K562 (cell line): ENCODE measurements at regions not wholly inside any gene's neighbourhood (a gene's known extent, or its start where the extent isn't known, plus 50 kb on each side); places are given as distances from the start of the nearest gene placed in this dataset.

Source experiments
- ATAC-seq: fragments of 200-7000 bp; cut with Tn5 transposase; 3 replicates; pipeline ENCODE4 v1.9.1; 2020; ENCODE audit warnings: moderate library complexity
- BruUV-seq: library from RNA; stranded (reverse); fragments of 400-500 nt; replicated peaks from 2 replicates; lab custom pipeline; 2021; lab: Mats Ljungman, UMichigan
- CTCF ChIA-PET: fragments of 300-600 bp; formaldehyde crosslinking; extraction: SDS; loops from one replicate; lab custom pipeline; 2021; ENCODE audit warnings: low intra/inter-chr PET ratio; lab: Yijun Ruan, JAX
- POLR2A ChIA-PET: fragments of 300-600, 350-650 bp; sonication (Branson Sonifier 250); formaldehyde crosslinking; extraction: SDS; loops from one replicate; lab custom pipeline; 2021; ENCODE audit warnings: antibody characterized with exemption, inconsistent platforms; lab: Yijun Ruan, JAX
- DNase-seq, 4 experiments: peaks; one replicate each; pipeline versions ENCODE4 v3.0.0 to v3.0.0-alpha.2; 2011 to 2018; ENCODE audit warnings: low spot score in 3 of 4, mixed read lengths in 3 of 4; ENCODE audit errors: extremely low read depth in 1 of 4
- FAIRE-seq: peaks from 2 replicates; lab custom pipeline; 2011; peaks lifted over from hg19 to GRCh38; lab: Jason Lieb, UNC
- H2AFZ ChIP-seq: 2 replicates; pipeline ENCODE4 v1.6.0; 2011; ENCODE audit warnings: low read depth, low read length, control low read depth, inconsistent platforms
- H3K27ac ChIP-seq: fragments of 200-600 bp; 3 replicates; pipeline ENCODE4 v1.8.0; 2011; ENCODE audit warnings: low read depth, mild to moderate bottlenecking, control low read depth, inconsistent platforms, low read length, moderate library complexity, mixed read lengths; ENCODE audit errors: extremely low read depth
- H3K27me3 ChIP-seq, 2 experiments: fragments of 300-600 bp in 1 of 2; 2 replicates in 1 of 2; 3 replicates in 1 of 2; pipeline versions ENCODE4 v1.6.0 to v1.8.0; 2011; ENCODE audit warnings: inconsistent platforms in 2 of 2, low read length in 2 of 2, mild to moderate bottlenecking in 1 of 2, mixed read lengths in 1 of 2, moderate library complexity in 1 of 2; ENCODE audit not compliant: control insufficient read depth in 2 of 2, insufficient read depth in 2 of 2
- H3K36me3 ChIP-seq: fragments of 300-600 bp; 3 replicates; pipeline ENCODE4 v1.8.0; 2011; ENCODE audit warnings: mild to moderate bottlenecking, low read length, inconsistent platforms; ENCODE audit not compliant: control insufficient read depth, insufficient read depth
- H3K4me1 ChIP-seq, 2 experiments: fragments of 200-600 bp in 1 of 2; replicated peaks in 1 of 2; 2 replicates in 1 of 2; 3 replicates in 1 of 2; pipeline versions ENCODE4 v1.5.1 to v1.8.0; 2011; ENCODE audit warnings: inconsistent platforms in 2 of 2, low read length in 2 of 2, mild to moderate bottlenecking in 1 of 2, mixed read lengths in 1 of 2, moderate library complexity in 1 of 2; ENCODE audit not compliant: control insufficient read depth in 2 of 2, insufficient read depth in 2 of 2
- H3K4me2 ChIP-seq: 2 replicates; pipeline ENCODE4 v1.6.1; 2011; ENCODE audit warnings: low read length, control low read depth, inconsistent platforms, mixed read lengths; ENCODE audit not compliant: insufficient read depth
- H3K4me3 ChIP-seq: fragments of 200-600 bp; sonication (generic), shearing (Covaris generic); 2 replicates; pipeline ENCODE4 v1.5.1; 2016; ENCODE audit warnings: control low read depth, inconsistent platforms
- H3K79me2 ChIP-seq: fragments of 200-600 bp; 3 replicates; pipeline ENCODE4 v1.8.0; 2011; ENCODE audit warnings: low read length, inconsistent platforms; ENCODE audit not compliant: control insufficient read depth, insufficient read depth
- H3K9ac ChIP-seq, 2 experiments: 2 replicates each; pipeline versions ENCODE4 v1.6.0 to v1.6.1; 2011; ENCODE audit warnings: low read depth in 2 of 2, low read length in 2 of 2, control low read depth in 1 of 2, inconsistent platforms in 1 of 2, mild to moderate bottlenecking in 1 of 2, mixed read lengths in 1 of 2; ENCODE audit not compliant: insufficient read depth in 1 of 2
- H3K9me1 ChIP-seq: one replicate; pipeline ENCODE4 v1.6.0; 2011; ENCODE audit warnings: inconsistent platforms, mild to moderate bottlenecking, low read length, moderate library complexity; ENCODE audit not compliant: control insufficient read depth, insufficient read depth
- H3K9me3 ChIP-seq: replicated peaks from 2 replicates; pipeline ENCODE4 v1.5.1; 2011; ENCODE audit warnings: low read depth, low read length, inconsistent platforms; ENCODE audit not compliant: control insufficient read depth, insufficient read depth
- H4K20me1 ChIP-seq: replicated peaks from 2 replicates; pipeline ENCODE4 v1.6.1; 2011; ENCODE audit warnings: low read length, inconsistent platforms, mixed read lengths; ENCODE audit not compliant: control insufficient read depth, insufficient read depth
- CEBPG ChIP-seq, 3 experiments: fragments of 200-800 bp in 1 of 3; sonication (Bioruptor generic) in 1 of 3; sonication (generic) in 1 of 3; formaldehyde crosslinking in 1 of 3; IDR thresholded peaks in 2 of 3; conservative IDR thresholded peaks in 1 of 3; 2 replicates each; pipeline versions ENCODE4 v1.6.1 to v1.8.0; 2016 to 2022; ENCODE audit warnings: missing compliant biosample characterization in 2 of 3, missing genetic modification characterization in 2 of 3, mild to moderate bottlenecking in 1 of 3, missing genetic modification reagents in 1 of 3
- CHD2 ChIP-seq: IDR thresholded peaks from 2 replicates; pipeline ENCODE4 v1.6.1; 2011; ENCODE audit warnings: low read depth, low read length
- MAFG ChIP-seq: fragments of 450-650 bp; conservative IDR thresholded peaks from 2 replicates; pipeline ENCODE4 v1.6.1; 2016; ENCODE audit warnings: missing genetic modification characterization, missing compliant biosample characterization
- MXD1 ChIP-seq: fragments of 250-450 bp; sonication (Bioruptor Pico); IDR thresholded peaks from 2 replicates; pipeline ENCODE4 v1.8.0; 2021; ENCODE audit warnings: borderline replicate concordance, mild to moderate bottlenecking, moderate library complexity; ENCODE audit not compliant: poor library complexity, severe bottlenecking
- NCOA4 ChIP-seq: fragments of 450-650 bp; IDR thresholded peaks from 2 replicates; pipeline ENCODE4 v1.6.1; 2018; ENCODE audit warnings: mild to moderate bottlenecking; ENCODE audit not compliant: partially characterized antibody
- NCOA6 ChIP-seq: fragments of 450-650 bp; IDR thresholded peaks from 2 replicates; pipeline ENCODE4 v1.6.1; 2017; ENCODE audit warnings: mild to moderate bottlenecking
- NFIX ChIP-seq: fragments of 250-450 bp; sonication (Bioruptor Pico); IDR thresholded peaks from 2 replicates; pipeline ENCODE4 v1.4.0; 2020; ENCODE audit warnings: low read depth, mild to moderate bottlenecking, moderate library complexity
- NFXL1 ChIP-seq: fragments of 450-650 bp; formaldehyde crosslinking; IDR thresholded peaks from 2 replicates; pipeline ENCODE4 v1.4.0; 2021; ENCODE audit warnings: mild to moderate bottlenecking
- NR2C2 ChIP-seq, 2 experiments: fragments of 200-800 bp in 1 of 2; sonication (Bioruptor generic) in 1 of 2; sonication (generic) in 1 of 2; formaldehyde crosslinking in 1 of 2; IDR thresholded peaks; 2 replicates each; pipeline versions ENCODE4 v1.6.1 to v1.8.0; 2016 to 2022; ENCODE audit warnings: mild to moderate bottlenecking in 1 of 2, missing compliant biosample characterization in 1 of 2, missing genetic modification characterization in 1 of 2, missing genetic modification reagents in 1 of 2
- PCBP2 ChIP-seq: fragments of 200-400 bp; formaldehyde crosslinking; IDR thresholded peaks from 2 replicates; pipeline ENCODE4 v1.6.1; 2018; ENCODE audit warnings: low read length, low read depth, mild to moderate bottlenecking, moderate library complexity; ENCODE audit not compliant: poor library complexity, severe bottlenecking
- POLR2AphosphoS5 ChIP-seq: IDR thresholded peaks from 2 replicates; pipeline ENCODE4 v1.6.1; 2011; ENCODE audit warnings: mild to moderate bottlenecking, low read depth, low read length, moderate library complexity; ENCODE audit not compliant: control insufficient read depth, insufficient read depth
- TAF7 ChIP-seq: fragments of 450-650 bp; IDR thresholded peaks from 2 replicates; pipeline ENCODE4 v1.6.1; 2016; ENCODE audit warnings: missing genetic modification characterization, missing compliant biosample characterization
- TBP ChIP-seq: optimal IDR thresholded peaks from 2 replicates; pipeline ENCODE3; 2011; ENCODE audit warnings: low read depth, low read length, improper control_type of control experiment
- TCFL5 ChIP-seq: fragments of 250-450 bp; sonication (Bioruptor Pico); conservative IDR thresholded peaks from 2 replicates; pipeline ENCODE4 v1.6.1; 2021; ENCODE audit warnings: mild to moderate bottlenecking, moderate library complexity, matching md5 sums
- THRAP3 ChIP-seq: fragments of 450-650 bp; IDR thresholded peaks from 2 replicates; pipeline ENCODE4 v1.6.1; 2016; ENCODE audit warnings: mild to moderate bottlenecking, inconsistent platforms, borderline replicate concordance
- ZBTB7A ChIP-seq: IDR thresholded peaks from 2 replicates; pipeline ENCODE4 v1.6.1; 2011; ENCODE audit warnings: low read depth, mild to moderate bottlenecking, low read length, moderate library complexity, borderline replicate concordance; ENCODE audit not compliant: control insufficient read depth
- ZNF140 ChIP-seq: fragments of 250-450 bp; sonication (Bioruptor Pico); IDR thresholded peaks from 2 replicates; pipeline ENCODE4 v1.8.0; 2021; ENCODE audit warnings: moderate library complexity, mild to moderate bottlenecking, inconsistent platforms
- ZNF384 ChIP-seq: IDR thresholded peaks from 2 replicates; pipeline ENCODE4 v1.6.1; 2012; ENCODE audit warnings: low read depth, low read length, improper control_type of control experiment
- ZNF717 ChIP-seq: fragments of 250-450 bp; sonication (Bioruptor Pico); IDR thresholded peaks from 2 replicates; pipeline ENCODE4 v1.5.0; 2021
- WGBS: fragments of 100-300 bp; shearing (Covaris generic); methylation state at CpG from one replicate; pipeline ENCODE4 v1.1.6; 2016; ENCODE audit warnings: low coverage, mixed read lengths; ENCODE audit not compliant: insufficient coverage; ENCODE audit errors: missing lambda C conversion rate; 5-methylcytosine and 5-hydroxymethylcytosine counted together
- in situ Hi-C: fragments of 300-500 bp; cut with MboI; formaldehyde crosslinking; loops from 4 replicates; pipeline ENCODE4 v1.15.0; 2018; ENCODE audit warnings: inconsistent platforms, mixed read lengths
- intact Hi-C: fragments of 100-400 bp; cut with micrococcal nuclease; formaldehyde crosslinking; loops from 2 replicates; pipeline ENCODE4 v1.14.2; 2022

DNA sequence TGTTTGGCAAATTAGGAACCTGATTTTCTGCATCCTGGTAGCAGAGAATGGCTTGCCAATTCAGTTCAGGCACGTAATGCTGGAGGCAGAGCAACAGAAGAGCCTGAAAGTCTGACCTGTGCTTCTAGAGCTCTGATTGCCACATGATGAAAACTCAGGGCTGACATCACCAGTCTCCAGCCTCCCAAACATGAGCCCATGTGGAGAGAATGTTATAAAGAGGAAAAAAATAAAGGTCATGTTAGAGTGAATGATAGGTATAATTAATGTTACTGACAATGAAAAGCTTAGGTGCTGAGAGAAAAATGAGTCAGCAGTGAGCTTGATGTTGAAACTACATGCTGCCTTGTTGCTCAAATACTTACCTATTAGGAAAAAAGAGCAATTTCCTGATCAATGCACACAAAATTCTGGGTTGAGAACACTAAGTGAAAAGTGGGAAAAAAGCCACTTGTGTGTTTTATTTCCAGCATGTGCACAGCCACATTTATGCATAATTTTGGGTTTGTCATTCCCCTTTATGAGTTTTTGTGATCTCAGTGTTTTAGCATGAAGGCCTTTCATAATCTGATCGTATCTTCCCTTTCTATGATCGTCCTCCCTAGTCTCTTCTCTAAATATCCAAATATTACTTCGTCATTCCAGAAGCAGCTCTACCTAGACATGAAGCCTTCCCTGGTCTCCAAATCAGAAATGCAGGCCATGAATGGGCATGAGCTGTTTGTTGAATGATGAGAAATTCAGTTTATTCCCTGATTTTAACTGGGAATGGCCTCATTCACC is 113.3 kb upstream of the CPEB2 start:
- H3K4me2 ChIP-seq: no peak overlapping the region
- no peak for TF ChIP-seq NCOA4
- peak; percentile 25; the same call in 1 of the 2 replicates for TF ChIP-seq MAFG
- no peak for TF ChIP-seq ZNF384
- TF ChIP-seq NFIX (CRISPR knock-in tag): no peak
- TF ChIP-seq THRAP3: no peak
- TF ChIP-seq ZNF140: no peak
- TF ChIP-seq TBP: no peak
- no peak for TF ChIP-seq ZBTB7A
- no peak for TF ChIP-seq TAF7
- TF ChIP-seq TCFL5 (CRISPR knock-in tag): no peak
- no peak for TF ChIP-seq ZNF717 (CRISPR knock-in tag)
- no peak for TF ChIP-seq CEBPG (CRISPR knock-in tag; IDR thresholded peaks at IDR 0.05)
- peak in 1 of 2 experiments; percentile 35; a peak in 2 of 4 replicates for TF ChIP-seq CEBPG (tag; conservative IDR thresholded peaks at IDR 0.05 in 1 of 2, IDR thresholded peaks at IDR 0.05 in 1 of 2)
- TF ChIP-seq CHD2: no peak
- no peak for TF ChIP-seq NR2C2 (CRISPR knock-in tag; IDR thresholded peaks at IDR 0.05)
- peak; percentile 18; the same call in 1 of the 2 replicates for TF ChIP-seq NR2C2 (tag; IDR thresholded peaks at IDR 0.05)
- TF ChIP-seq NFXL1 (CRISPR knock-in tag): no peak
- TF ChIP-seq MXD1 (CRISPR knock-in tag): no peak
- no peak for TF ChIP-seq PCBP2
- TF ChIP-seq POLR2AphosphoS5: no peak
- no peak for TF ChIP-seq NCOA6

More for the DNA sequence above, 113.3 kb upstream of the CPEB2 start:
- CTCF ChIA-PET: no interaction called here
- no peak overlapping the region for H3K4me3 ChIP-seq
- BruUV-seq: no TSS peak
- in situ Hi-C loops (no loop called here), intact Hi-C loops (no loop called here)
- H3K79me2 ChIP-seq: no peaks in the 10 kb centered on the region
- no peaks in the 10 kb centered on the region for H3K9me3 ChIP-seq
- no peak overlapping the region for H2AFZ ChIP-seq
- POLR2A ChIA-PET: interaction anchor here (0.5 kb wide), 1 partner anchor 517 kb away, joined by 4 read pairs; no protein-coding TSS in a partner anchor
- H3K27ac ChIP-seq: no peak overlapping the region
- H3K9ac ChIP-seq: no peak overlapping the region
- H3K9me1 ChIP-seq: no peaks in the 10 kb centered on the region
- no peak for FAIRE-seq
- H4K20me1 ChIP-seq: no peaks in the 10 kb centered on the region
- no peak for DNase-seq
- no peaks in the 10 kb centered on the region for H3K36me3 ChIP-seq
- H3K4me1 ChIP-seq: no peaks in the 10 kb centered on the region
- 0 out of 5 replicates have a peak, but pooled peaks cover 0 to 3% of the 10 kb centered on the region in 2 experiments for H3K27me3 ChIP-seq
- WGBS: 5% methylated on average over 4 of the region's 4 CpGs
- ATAC-seq: no peak
